ENCODE measurements at regions not wholly inside any gene's neighbourhood (a gene's known extent, or its start where the extent isn't known, plus 50 kb on each side); places are given as distances from the start of the nearest gene placed in this dataset.

GRCh38 chr5:19044311-19044710 lies 943.7 kb downstream of the CDH18 start (continued):
- TF ChIP-seq CBX1 (IDR thresholded peaks at IDR 0.05; ENCODE audit: low read depth) (no peak), HDAC3 (IDR thresholded peaks at IDR 0.05; ENCODE audit: borderline replicate concordance, partially characterized antibody) (no peak), ZNF445 (CRISPR knock-in tag; IDR thresholded peaks at IDR 0.05; ENCODE audit: low read depth) (no peak), L3MBTL2 (IDR thresholded peaks at IDR 0.05) (no peak)

DNA sequence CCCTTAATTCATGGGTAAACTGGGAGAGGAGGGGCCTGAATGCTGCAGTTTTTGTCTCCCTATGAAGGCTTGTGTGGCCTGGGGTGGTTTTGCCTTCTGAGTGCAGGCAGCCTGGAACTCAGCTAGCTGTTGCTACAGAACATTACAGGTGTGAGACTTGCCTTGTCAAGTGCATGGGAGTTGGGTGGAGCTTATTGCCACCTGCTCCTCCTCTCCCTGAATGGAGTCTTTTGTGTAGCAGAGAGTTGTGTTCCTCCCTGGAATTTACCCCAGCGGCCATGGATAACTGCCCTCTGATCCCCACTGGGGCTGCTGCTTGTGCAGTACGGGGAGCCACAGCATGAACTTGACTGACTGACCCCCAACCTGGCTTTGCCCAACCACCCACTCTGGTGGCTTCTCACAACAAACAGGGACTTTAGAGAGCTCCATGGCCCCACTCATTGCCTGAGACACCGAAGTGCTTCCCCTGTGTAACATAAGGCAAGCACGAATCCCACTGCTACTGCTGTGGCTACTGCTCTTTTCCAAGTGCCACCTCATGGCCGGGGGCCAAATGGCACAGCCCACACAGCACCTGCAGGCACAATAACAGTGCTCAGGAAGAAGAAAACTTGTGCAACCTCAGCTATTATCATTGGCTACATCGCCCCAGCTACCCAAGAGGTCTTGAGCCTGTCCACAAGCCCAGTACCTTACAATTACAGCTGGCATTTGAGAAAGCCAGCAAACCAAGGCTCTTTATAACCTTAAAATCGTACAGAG lies 942.9 kb downstream of the CDH18 start:
- intact Hi-C loops (cut with micrococcal nuclease) (no loop called here), in situ Hi-C loops (cut with MboI) (no loop called here)
- Histone ChIP-seq H3K27ac (ENCODE audit: extremely low read depth, low read depth, low read length) (no peak overlapping the region), H3K36me3 (ENCODE audit: control insufficient read depth, insufficient read depth, low read length) (no peaks in the 10 kb centered on the region), H3K79me2 (ENCODE audit: control insufficient read depth, insufficient read depth, low read length) (no peaks in the 10 kb centered on the region; the same call in 2 of the 3 replicates), H3K4me2 (ENCODE audit: insufficient read depth, low read length) (peak overlapping the region; percentile 19), H4K20me1 (replicated peaks; ENCODE audit: control insufficient read depth, insufficient read depth, low read length) (no peaks in the 10 kb centered on the region), H3K9me1 (ENCODE audit: control insufficient read depth, insufficient read depth, low read length) (no peaks in the 10 kb centered on the region), H2AFZ (ENCODE audit: low read depth, low read length) (no peak overlapping the region; the same call in 1 of the 2 replicates), H3K9ac (ENCODE audit: insufficient read depth in 1 of 2, low read depth in 2 of 2, low read length in 2 of 2) (no peak overlapping the region), H3K9me3 (replicated peaks; ENCODE audit: control insufficient read depth, insufficient read depth, low read depth, low read length) (no peaks in the 10 kb centered on the region; the same call in 1 of the 2 replicates), H3K4me1 (replicated peaks in 1 of 2; ENCODE audit: control insufficient read depth in 2 of 2, insufficient read depth in 2 of 2, low read length in 2 of 2) (no peaks in the 10 kb centered on the region; a peak in 2 of 5 replicates), H3K27me3 (ENCODE audit: control insufficient read depth in 2 of 2, insufficient read depth in 2 of 2, low read length in 2 of 2) (no peaks in the 10 kb centered on the region), H3K4me3 (no peak overlapping the region)
- POLR2A ChIA-PET, result no interaction called here
- 8% methylated on average over 7 of the region's 7 CpGs for WGBS (ENCODE audit: insufficient coverage, low coverage, missing lambda C conversion rate)
- CTCF ChIA-PET (ENCODE audit: low intra/inter-chr PET ratio), result no interaction called here
- ATAC-seq (peak; percentile 60), DNase-seq (ENCODE audit: extremely low read depth in 1 of 4, low spot score in 3 of 4) (no peak), FAIRE-seq (no peak)
- TF ChIP-seq NCOA1 (IDR thresholded peaks at IDR 0.05; ENCODE audit: low read depth) (no peak), NR2F6 (CRISPR knock-in tag; IDR thresholded peaks at IDR 0.05) (no peak), TAF15 (IDR thresholded peaks at IDR 0.05; ENCODE audit: low read depth, low read length) (no peak), ZNF134 (CRISPR knock-in tag; conservative IDR thresholded peaks at IDR 0.05) (no peak), ZNF436 (CRISPR knock-in tag; IDR thresholded peaks at IDR 0.05) (no peak), NCOA6 (IDR thresholded peaks at IDR 0.05) (no peak), ZNF561 (CRISPR knock-in tag; conservative IDR thresholded peaks at IDR 0.05) (no peak), ZNF408 (CRISPR knock-in tag; IDR thresholded peaks at IDR 0.05; ENCODE audit: low read depth) (no peak), SNRNP70 (optimal IDR thresholded peaks at IDR 0.05; ENCODE audit: low read depth, low read length) (no peak), MEIS2 (IDR thresholded peaks at IDR 0.05; ENCODE audit: partially characterized antibody) (no peak), ZNF274 (IDR thresholded peaks at IDR 0.05; ENCODE audit: borderline replicate concordance, low read depth, low read length) (no peak), LARP7 (IDR thresholded peaks at IDR 0.05) (no peak), ZNF75A (CRISPR knock-in tag; IDR thresholded peaks at IDR 0.05) (no peak)
- TF ChIP-seq, protein P1, sequence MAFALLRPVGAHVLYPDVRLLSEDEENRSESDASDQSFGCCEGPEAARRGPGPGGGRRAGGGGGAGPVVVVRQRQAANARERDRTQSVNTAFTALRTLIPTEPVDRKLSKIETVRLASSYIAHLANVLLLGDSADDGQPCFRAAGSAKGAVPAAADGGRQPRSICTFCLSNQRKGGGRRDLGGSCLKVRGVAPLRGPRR (CRISPR knock-in tag; IDR thresholded peaks at IDR 0.05), result no peak
- TF ChIP-seq, protein P2, sequence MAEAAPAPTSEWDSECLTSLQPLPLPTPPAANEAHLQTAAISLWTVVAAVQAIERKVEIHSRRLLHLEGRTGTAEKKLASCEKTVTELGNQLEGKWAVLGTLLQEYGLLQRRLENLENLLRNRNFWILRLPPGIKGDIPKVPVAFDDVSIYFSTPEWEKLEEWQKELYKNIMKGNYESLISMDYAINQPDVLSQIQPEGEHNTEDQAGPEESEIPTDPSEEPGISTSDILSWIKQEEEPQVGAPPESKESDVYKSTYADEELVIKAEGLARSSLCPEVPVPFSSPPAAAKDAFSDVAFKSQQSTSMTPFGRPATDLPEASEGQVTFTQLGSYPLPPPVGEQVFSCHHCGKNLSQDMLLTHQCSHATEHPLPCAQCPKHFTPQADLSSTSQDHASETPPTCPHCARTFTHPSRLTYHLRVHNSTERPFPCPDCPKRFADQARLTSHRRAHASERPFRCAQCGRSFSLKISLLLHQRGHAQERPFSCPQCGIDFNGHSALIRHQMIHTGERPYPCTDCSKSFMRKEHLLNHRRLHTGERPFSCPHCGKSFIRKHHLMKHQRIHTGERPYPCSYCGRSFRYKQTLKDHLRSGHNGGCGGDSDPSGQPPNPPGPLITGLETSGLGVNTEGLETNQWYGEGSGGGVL (CRISPR knock-in tag; IDR thresholded peaks at IDR 0.05), result no peak
- BruUV-seq (replicated peaks), result no TSS peak
